ENCODE measurements at regions not wholly inside any gene's neighbourhood (a gene's known extent, or its start where the extent isn't known, plus 50 kb on each side); places are given as distances from the start of the nearest gene placed in this dataset.

- H3K4me3 ChIP-seq (ENCODE audit: low read depth, low read length), result no peak overlapping the region
- no peak for TF ChIP-seq CTCF (conservative IDR thresholded peaks at IDR 0.05; ENCODE audit: low read depth, low read length)
These were observed 1031.1 kb downstream of the NTRK3 start for GRCh38 chr15:87225436-87225835.

GRCh38 chr15:87224404-87224803 is 1032.1 kb downstream of the NTRK3 start:
- no peak for TF ChIP-seq CTCF (conservative IDR thresholded peaks at IDR 0.05; ENCODE audit: low read depth, low read length)
- no peak overlapping the region for H3K4me3 ChIP-seq (ENCODE audit: low read depth, low read length)
- no peak for DNase-seq (ENCODE audit: low read depth)

More at GRCh38 chr15:87225436-87225835, 1031.1 kb downstream of the NTRK3 start:
- DNase-seq (ENCODE audit: low read depth), result no peak

GRCh38 chr15:87219650-87220615 is 1036.6 kb downstream of the NTRK3 start:
- H3K4me3 ChIP-seq (ENCODE audit: low read depth, low read length), result no peak overlapping the region
- DNase-seq (ENCODE audit: low read depth), result peak; percentile 15
- TF ChIP-seq CTCF (conservative IDR thresholded peaks at IDR 0.05; ENCODE audit: low read depth, low read length), result no peak

GRCh38 chr15:87215100-87215499 is 1041.4 kb downstream of the NTRK3 start:
- DNase-seq (ENCODE audit: low read depth), result no peak
- no peak for TF ChIP-seq CTCF (conservative IDR thresholded peaks at IDR 0.05; ENCODE audit: low read depth, low read length)
- H3K4me3 ChIP-seq (ENCODE audit: low read depth, low read length), result no peak overlapping the region

GRCh38 chr15:87213626-87214025 is 1042.9 kb downstream of the NTRK3 start:
- no peak for TF ChIP-seq CTCF (conservative IDR thresholded peaks at IDR 0.05; ENCODE audit: low read depth, low read length)
- no peak for DNase-seq (ENCODE audit: low read depth)
- no peak overlapping the region for H3K4me3 ChIP-seq (ENCODE audit: low read depth, low read length)

- TF ChIP-seq CTCF (conservative IDR thresholded peaks at IDR 0.05; ENCODE audit: low read depth, low read length), result no peak
- no peak for DNase-seq (ENCODE audit: low read depth)
- no peak overlapping the region for H3K4me3 ChIP-seq (ENCODE audit: low read depth, low read length)
These were observed 1044.5 kb downstream of the NTRK3 start for GRCh38 chr15:87212041-87212440.

GRCh38 chr15:87211547-87211946 is 1045.0 kb downstream of the NTRK3 start:
- no peak overlapping the region for H3K4me3 ChIP-seq (ENCODE audit: low read depth, low read length)
- TF ChIP-seq CTCF (conservative IDR thresholded peaks at IDR 0.05; ENCODE audit: low read depth, low read length), result no peak
- DNase-seq (ENCODE audit: low read depth), result no peak

All from choroid plexus epithelial cell (primary cell).